SK-N-SH treated with all-trans-retinoic acid at 6 μM for 48 hours (cell line): ENCODE measurements at regions not wholly inside any gene's neighbourhood (a gene's known extent, or its start where the extent isn't known, plus 50 kb on each side); places are given as distances from the start of the nearest gene placed in this dataset.

Experiments used
- ATAC-seq: fragments of 200-7000 bp; cut with Tn5 transposase; 3 replicates; pipeline ENCODE4 v1.9.1; 2020; ENCODE audit warnings: mild to moderate bottlenecking, moderate library complexity
- ARNTL ChIP-seq: fragments of 450-650 bp; formaldehyde crosslinking; IDR thresholded peaks from 2 replicates; pipeline ENCODE4 v1.5.0; 2020; ENCODE audit warnings: low read depth, mild to moderate bottlenecking, moderate library complexity, borderline replicate concordance
- BACH2 ChIP-seq: fragments of 250-450 bp; sonication (Bioruptor Pico); IDR thresholded peaks from 2 replicates; pipeline ENCODE4 v1.9.0; 2021; ENCODE audit warnings: mild to moderate bottlenecking, borderline replicate concordance
- CSDC2 ChIP-seq: fragments of 250-450 bp; sonication (Bioruptor Pico); IDR thresholded peaks from 2 replicates; pipeline ENCODE4 v1.5.0; 2020; ENCODE audit warnings: mild to moderate bottlenecking, moderate library complexity
- ESRRG ChIP-seq: fragments of 250-450 bp; sonication (Bioruptor Pico); IDR thresholded peaks from 2 replicates; pipeline ENCODE4 v1.6.1; 2021; ENCODE audit warnings: mild to moderate bottlenecking
- GLIS3 ChIP-seq: fragments of 250-450 bp; sonication (Bioruptor Pico); IDR thresholded peaks from 2 replicates; pipeline ENCODE4 v1.5.0; 2020; ENCODE audit warnings: mild to moderate bottlenecking, moderate library complexity
- ISL1 ChIP-seq: fragments of 250-450 bp; sonication (Bioruptor Pico); IDR thresholded peaks from 2 replicates; pipeline ENCODE4 v2.1.2; 2022; ENCODE audit warnings: mild to moderate bottlenecking, moderate library complexity
- OSR1 ChIP-seq: fragments of 250-450 bp; sonication (Bioruptor Pico); IDR thresholded peaks from 2 replicates; pipeline ENCODE4 v1.8.0; 2022; ENCODE audit warnings: moderate library complexity, mild to moderate bottlenecking, inconsistent platforms
- PPARA ChIP-seq: fragments of 250-450 bp; sonication (Bioruptor Pico); IDR thresholded peaks from 2 replicates; pipeline ENCODE4 v1.5.0; 2020; ENCODE audit warnings: mild to moderate bottlenecking, borderline replicate concordance
- RARB ChIP-seq: fragments of 250-450 bp; sonication (Bioruptor Pico); IDR thresholded peaks from 2 replicates; pipeline ENCODE4 v1.8.0; 2021; ENCODE audit warnings: mild to moderate bottlenecking, moderate library complexity
- SNAI2 ChIP-seq: fragments of 250-450 bp; sonication (Bioruptor Pico); IDR thresholded peaks from 2 replicates; pipeline ENCODE4 v1.5.0; 2020; ENCODE audit warnings: mild to moderate bottlenecking, moderate library complexity
- ZC3H10 ChIP-seq: fragments of 250-450 bp; sonication (Bioruptor Pico); IDR thresholded peaks from 2 replicates; pipeline ENCODE4 v1.5.1; 2021; ENCODE audit warnings: mild to moderate bottlenecking, moderate library complexity
- ZNF565 ChIP-seq: fragments of 450-650 bp; formaldehyde crosslinking; conservative IDR thresholded peaks from 2 replicates; pipeline ENCODE4 v1.5.0; 2020; ENCODE audit warnings: low read depth, mild to moderate bottlenecking, moderate library complexity
- ZNF8 ChIP-seq: fragments of 450-650 bp; formaldehyde crosslinking; IDR thresholded peaks from 2 replicates; pipeline ENCODE4 v1.5.0; 2020; ENCODE audit warnings: mild to moderate bottlenecking, moderate library complexity
- TF ChIP-seq, protein P1 (sequence below): fragments of 250-450 bp; sonication (Bioruptor Pico); IDR thresholded peaks from 2 replicates; pipeline ENCODE4 v1.8.0; 2020; ENCODE audit warnings: mild to moderate bottlenecking, moderate library complexity, borderline replicate concordance
- TF ChIP-seq, protein P2 (sequence below): fragments of 250-450 bp; sonication (Bioruptor Pico); IDR thresholded peaks from 2 replicates; pipeline ENCODE4 v1.5.1; 2021; ENCODE audit warnings: mild to moderate bottlenecking, moderate library complexity
- TF ChIP-seq, protein P3 (sequence below): fragments of 250-450 bp; sonication (Bioruptor Pico); IDR thresholded peaks from 2 replicates; pipeline ENCODE4 v1.8.0; 2021; ENCODE audit warnings: low read depth, mild to moderate bottlenecking, moderate library complexity, borderline replicate concordance
- TF ChIP-seq, protein P4 (sequence below): fragments of 250-450 bp; sonication (Bioruptor Pico); IDR thresholded peaks from 2 replicates; pipeline ENCODE4 v1.5.0; 2020; ENCODE audit warnings: mild to moderate bottlenecking, moderate library complexity

DNA sequence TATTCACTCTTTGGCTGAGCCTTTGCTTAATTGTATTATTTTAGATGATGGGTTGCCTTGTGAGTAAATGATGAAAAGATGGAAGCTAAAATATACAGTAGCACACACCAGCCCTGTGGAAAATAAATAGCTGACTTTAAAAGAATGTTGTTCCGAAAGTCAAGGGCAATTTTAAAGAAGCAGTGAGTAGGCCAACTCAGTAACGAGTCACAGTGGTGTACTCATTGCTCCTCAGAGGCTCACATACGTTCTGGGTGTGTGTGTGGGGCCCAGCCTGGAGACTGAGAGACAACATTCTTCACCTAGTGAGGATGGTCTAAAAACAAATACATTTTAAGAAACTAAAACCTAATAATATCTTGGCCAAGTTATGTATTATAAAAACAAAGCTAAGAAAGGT lies 640.3 kb downstream of the TRIML1 start:
- TF ChIP-seq ISL1 (CRISPR knock-in tag) (no peak), OSR1 (CRISPR knock-in tag) (no peak), ZC3H10 (CRISPR knock-in tag) (no peak), PPARA (CRISPR knock-in tag) (no peak), RARB (CRISPR knock-in tag) (no peak), ZNF8 (CRISPR knock-in tag) (no peak)
- TF ChIP-seq, protein P1, sequence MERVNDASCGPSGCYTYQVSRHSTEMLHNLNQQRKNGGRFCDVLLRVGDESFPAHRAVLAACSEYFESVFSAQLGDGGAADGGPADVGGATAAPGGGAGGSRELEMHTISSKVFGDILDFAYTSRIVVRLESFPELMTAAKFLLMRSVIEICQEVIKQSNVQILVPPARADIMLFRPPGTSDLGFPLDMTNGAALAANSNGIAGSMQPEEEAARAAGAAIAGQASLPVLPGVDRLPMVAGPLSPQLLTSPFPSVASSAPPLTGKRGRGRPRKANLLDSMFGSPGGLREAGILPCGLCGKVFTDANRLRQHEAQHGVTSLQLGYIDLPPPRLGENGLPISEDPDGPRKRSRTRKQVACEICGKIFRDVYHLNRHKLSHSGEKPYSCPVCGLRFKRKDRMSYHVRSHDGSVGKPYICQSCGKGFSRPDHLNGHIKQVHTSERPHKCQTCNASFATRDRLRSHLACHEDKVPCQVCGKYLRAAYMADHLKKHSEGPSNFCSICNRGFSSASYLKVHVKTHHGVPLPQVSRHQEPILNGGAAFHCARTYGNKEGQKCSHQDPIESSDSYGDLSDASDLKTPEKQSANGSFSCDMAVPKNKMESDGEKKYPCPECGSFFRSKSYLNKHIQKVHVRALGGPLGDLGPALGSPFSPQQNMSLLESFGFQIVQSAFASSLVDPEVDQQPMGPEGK (CRISPR knock-in tag), result no peak
- TF ChIP-seq, protein P2, sequence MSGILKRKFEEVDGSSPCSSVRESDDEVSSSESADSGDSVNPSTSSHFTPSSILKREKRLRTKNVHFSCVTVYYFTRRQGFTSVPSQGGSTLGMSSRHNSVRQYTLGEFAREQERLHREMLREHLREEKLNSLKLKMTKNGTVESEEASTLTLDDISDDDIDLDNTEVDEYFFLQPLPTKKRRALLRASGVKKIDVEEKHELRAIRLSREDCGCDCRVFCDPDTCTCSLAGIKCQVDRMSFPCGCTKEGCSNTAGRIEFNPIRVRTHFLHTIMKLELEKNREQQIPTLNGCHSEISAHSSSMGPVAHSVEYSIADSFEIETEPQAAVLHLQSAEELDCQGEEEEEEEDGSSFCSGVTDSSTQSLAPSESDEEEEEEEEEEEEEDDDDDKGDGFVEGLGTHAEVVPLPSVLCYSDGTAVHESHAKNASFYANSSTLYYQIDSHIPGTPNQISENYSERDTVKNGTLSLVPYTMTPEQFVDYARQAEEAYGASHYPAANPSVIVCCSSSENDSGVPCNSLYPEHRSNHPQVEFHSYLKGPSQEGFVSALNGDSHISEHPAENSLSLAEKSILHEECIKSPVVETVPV (CRISPR knock-in tag), result no peak
- TF ChIP-seq, protein P3, sequence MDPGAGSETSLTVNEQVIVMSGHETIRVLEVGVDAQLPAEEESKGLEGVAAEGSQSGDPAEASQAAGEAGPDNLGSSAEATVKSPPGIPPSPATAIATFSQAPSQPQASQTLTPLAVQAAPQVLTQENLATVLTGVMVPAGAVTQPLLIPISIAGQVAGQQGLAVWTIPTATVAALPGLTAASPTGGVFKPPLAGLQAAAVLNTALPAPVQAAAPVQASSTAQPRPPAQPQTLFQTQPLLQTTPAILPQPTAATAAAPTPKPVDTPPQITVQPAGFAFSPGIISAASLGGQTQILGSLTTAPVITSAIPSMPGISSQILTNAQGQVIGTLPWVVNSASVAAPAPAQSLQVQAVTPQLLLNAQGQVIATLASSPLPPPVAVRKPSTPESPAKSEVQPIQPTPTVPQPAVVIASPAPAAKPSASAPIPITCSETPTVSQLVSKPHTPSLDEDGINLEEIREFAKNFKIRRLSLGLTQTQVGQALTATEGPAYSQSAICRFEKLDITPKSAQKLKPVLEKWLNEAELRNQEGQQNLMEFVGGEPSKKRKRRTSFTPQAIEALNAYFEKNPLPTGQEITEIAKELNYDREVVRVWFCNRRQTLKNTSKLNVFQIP, result no peak
- TF ChIP-seq, protein P4, sequence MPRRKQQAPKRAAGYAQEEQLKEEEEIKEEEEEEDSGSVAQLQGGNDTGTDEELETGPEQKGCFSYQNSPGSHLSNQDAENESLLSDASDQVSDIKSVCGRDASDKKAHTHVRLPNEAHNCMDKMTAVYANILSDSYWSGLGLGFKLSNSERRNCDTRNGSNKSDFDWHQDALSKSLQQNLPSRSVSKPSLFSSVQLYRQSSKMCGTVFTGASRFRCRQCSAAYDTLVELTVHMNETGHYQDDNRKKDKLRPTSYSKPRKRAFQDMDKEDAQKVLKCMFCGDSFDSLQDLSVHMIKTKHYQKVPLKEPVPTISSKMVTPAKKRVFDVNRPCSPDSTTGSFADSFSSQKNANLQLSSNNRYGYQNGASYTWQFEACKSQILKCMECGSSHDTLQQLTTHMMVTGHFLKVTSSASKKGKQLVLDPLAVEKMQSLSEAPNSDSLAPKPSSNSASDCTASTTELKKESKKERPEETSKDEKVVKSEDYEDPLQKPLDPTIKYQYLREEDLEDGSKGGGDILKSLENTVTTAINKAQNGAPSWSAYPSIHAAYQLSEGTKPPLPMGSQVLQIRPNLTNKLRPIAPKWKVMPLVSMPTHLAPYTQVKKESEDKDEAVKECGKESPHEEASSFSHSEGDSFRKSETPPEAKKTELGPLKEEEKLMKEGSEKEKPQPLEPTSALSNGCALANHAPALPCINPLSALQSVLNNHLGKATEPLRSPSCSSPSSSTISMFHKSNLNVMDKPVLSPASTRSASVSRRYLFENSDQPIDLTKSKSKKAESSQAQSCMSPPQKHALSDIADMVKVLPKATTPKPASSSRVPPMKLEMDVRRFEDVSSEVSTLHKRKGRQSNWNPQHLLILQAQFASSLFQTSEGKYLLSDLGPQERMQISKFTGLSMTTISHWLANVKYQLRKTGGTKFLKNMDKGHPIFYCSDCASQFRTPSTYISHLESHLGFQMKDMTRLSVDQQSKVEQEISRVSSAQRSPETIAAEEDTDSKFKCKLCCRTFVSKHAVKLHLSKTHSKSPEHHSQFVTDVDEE (CRISPR knock-in tag), result no peak
- no peak for ATAC-seq

DNA sequence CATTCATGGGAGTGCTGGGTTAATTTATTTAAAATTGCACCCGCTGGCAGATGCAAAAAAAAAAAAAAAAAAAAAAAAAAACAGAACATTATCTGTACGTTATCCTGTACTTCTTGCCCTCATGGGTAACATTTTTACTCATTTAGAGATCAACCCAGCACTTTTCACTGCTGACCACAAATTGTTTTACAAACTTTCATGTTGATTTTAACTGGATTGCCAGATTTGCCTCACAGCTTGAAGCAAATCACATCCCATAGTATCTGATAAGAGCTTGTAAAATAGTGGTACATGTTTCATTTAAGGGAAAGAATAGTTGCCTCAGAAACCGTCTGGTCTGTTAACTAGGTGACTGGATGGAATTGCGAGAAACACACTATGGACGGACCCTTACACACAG lies 640.8 kb downstream of the TRIML1 start:
- no peak for TF ChIP-seq ESRRG (CRISPR knock-in tag)
- TF ChIP-seq ZNF8 (CRISPR knock-in tag), result no peak
- no peak for ATAC-seq

DNA sequence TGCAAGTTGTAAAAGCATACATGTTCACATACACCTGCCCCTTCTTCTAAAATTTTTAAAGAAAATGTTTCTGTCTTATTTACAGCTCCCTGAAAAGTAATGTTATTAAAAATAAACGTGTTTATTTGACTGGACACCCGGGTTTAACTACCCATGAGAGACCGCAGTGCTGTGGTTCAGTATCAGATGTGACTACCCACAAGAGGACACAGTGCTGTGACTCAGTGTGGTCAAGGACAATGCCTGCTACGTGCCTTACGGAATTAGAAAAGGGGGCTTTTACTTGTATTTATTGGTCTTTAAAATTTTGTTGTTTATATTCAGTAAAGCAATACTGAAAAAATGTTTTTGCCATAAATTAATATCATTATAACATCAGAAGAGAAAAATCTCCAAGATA lies 641.4 kb downstream of the TRIML1 start:
- TF ChIP-seq ZNF8 (CRISPR knock-in tag) (no peak), ZNF565 (CRISPR knock-in tag) (no peak), OSR1 (CRISPR knock-in tag) (no peak), BACH2 (CRISPR knock-in tag) (no peak), ZC3H10 (CRISPR knock-in tag) (no peak), ISL1 (CRISPR knock-in tag) (no peak), ARNTL (CRISPR knock-in tag) (no peak), GLIS3 (CRISPR knock-in tag) (no peak), CSDC2 (CRISPR knock-in tag) (no peak), ESRRG (CRISPR knock-in tag) (no peak), SNAI2 (CRISPR knock-in tag) (no peak), PPARA (CRISPR knock-in tag) (no peak)
- TF ChIP-seq, protein P1 (CRISPR knock-in tag), result no peak
- TF ChIP-seq, protein P2 (CRISPR knock-in tag), result no peak
- TF ChIP-seq, protein P3, result no peak
- no peak for ATAC-seq
